Testis (tissue), 2 donors: ENCODE measurements at regions not wholly inside any gene's neighbourhood (a gene's known extent, or its start where the extent isn't known, plus 50 kb on each side); places are given as distances from the start of the nearest gene placed in this dataset.

ENCODE experiments used
- DNase-seq: peaks from one replicate; pipeline ENCODE4 v3.0.0-alpha.2; 2019
- H3K27ac ChIP-seq, 2 donors: fragments of 200-600 bp; sonication (generic); one replicate each; pipeline ENCODE4 v1.5.1; 2019
- H3K27me3 ChIP-seq: fragments of 200-600 bp; sonication (generic); one replicate; pipeline ENCODE4 v1.5.1; 2019
- H3K36me3 ChIP-seq: fragments of 200-600 bp; sonication (generic); one replicate; pipeline ENCODE4 v1.5.1; 2017; ENCODE audit warnings: low read depth; ENCODE audit errors: missing control alignments
- H3K4me1 ChIP-seq: fragments of 200-600 bp; sonication (generic); one replicate; pipeline ENCODE4 v1.5.1; 2019
- H3K4me3 ChIP-seq, 2 donors: fragments of 200-600 bp; sonication (generic); one replicate each; pipeline ENCODE4 v1.5.1; 2017 to 2019
- H3K9me3 ChIP-seq: fragments of 200-600 bp; sonication (generic); one replicate; pipeline ENCODE4 v1.5.1; 2017
- CTCF ChIP-seq, 3 experiments: fragments of 450-650 bp in 2 of 3; fragments of 200-600 bp in 1 of 3; sonication (generic) in 1 of 3; IDR thresholded peaks; one replicate each; pipeline ENCODE4 v1.5.1; 2016 to 2019; ENCODE audit warnings: antibody characterized with exemption in 3 of 3, mild to moderate bottlenecking in 2 of 3, moderate library complexity in 1 of 3
- POLR2A ChIP-seq: fragments of 450-650 bp; IDR thresholded peaks from one replicate; pipeline ENCODE4 v1.6.1; 2017; ENCODE audit warnings: antibody characterized with exemption, mild to moderate bottlenecking, moderate library complexity
- WGBS, 2 donors: methylation state at CpG; one replicate each; pipeline ENCODE4 v1.1.5; 2018; 5-methylcytosine and 5-hydroxymethylcytosine counted together
- intact Hi-C: fragments of 100-400 bp; cut with DNase I; formaldehyde crosslinking; loops from one replicate; pipeline ENCODE4 v1.15.1; 2023; ENCODE audit warnings: low total_unique reads

- intact Hi-C loops, result no loop called here
- 77% methylated on average over 2 of the region's 2 CpGs for WGBS, 2 donors
- H3K27me3 ChIP-seq, result no peaks in the 10 kb centered on the region
- no peaks in the 10 kb centered on the region for H3K36me3 ChIP-seq
- no peak overlapping the region for H3K27ac ChIP-seq
- no peak overlapping the region for H3K4me3 ChIP-seq
- TF ChIP-seq POLR2A (no peak), CTCF (IDR thresholded peaks at IDR 0.05) (no peak)
- no peak for DNase-seq
- H3K9me3 ChIP-seq, result no peaks in the 10 kb centered on the region
- H3K4me1 ChIP-seq, result no peaks in the 10 kb centered on the region
Observed at GRCh38 chr4:156411531-156411930, 457.9 kb upstream of the CTSO start.

- Histone ChIP-seq H3K27ac (no peak overlapping the region), H3K9me3 (no peaks in the 10 kb centered on the region), H3K36me3 (no peaks in the 10 kb centered on the region), H3K27me3 (no peaks in the 10 kb centered on the region), H3K4me3 (no peak overlapping the region), H3K4me1 (no peaks in the 10 kb centered on the region)
- 94 to 95% methylated on average over 4 of the region's 4 CpGs for WGBS, 2 donors
- intact Hi-C loops, result no loop called here
- DNase-seq, result no peak
- TF ChIP-seq CTCF (IDR thresholded peaks at IDR 0.05) (no peak), POLR2A (no peak)
Observed at GRCh38 chr4:156408749-156409148, 455.1 kb upstream of the CTSO start.

- TF ChIP-seq POLR2A (no peak), CTCF (IDR thresholded peaks at IDR 0.05) (no peak)
- 41 to 44% methylated on average over 2 of the region's 2 CpGs for WGBS, 2 donors
- no peak for DNase-seq
- Histone ChIP-seq H3K9me3 (no peaks in the 10 kb centered on the region), H3K4me1 (no peaks in the 10 kb centered on the region), H3K4me3 (no peak overlapping the region), H3K27ac (no peak overlapping the region), H3K36me3 (no peaks in the 10 kb centered on the region), H3K27me3 (no peaks in the 10 kb centered on the region)
- intact Hi-C loops, result no loop called here
Observed at GRCh38 chr4:156401371-156401770, 447.7 kb upstream of the CTSO start.

- Histone ChIP-seq H3K4me1 (no peaks in the 10 kb centered on the region), H3K27me3 (no peaks in the 10 kb centered on the region), H3K9me3 (no peaks in the 10 kb centered on the region), H3K36me3 (no peaks in the 10 kb centered on the region), H3K27ac (no peak overlapping the region), H3K4me3 (no peak overlapping the region)
- no peak for DNase-seq
- no peak for TF ChIP-seq CTCF (IDR thresholded peaks at IDR 0.05)
- no peak for TF ChIP-seq POLR2A
- intact Hi-C loops, result no loop called here
- WGBS, 2 donors, result 84 to 89% methylated on average over 2 of the region's 2 CpGs
Observed at GRCh38 chr4:156396534-156396933, 442.9 kb upstream of the CTSO start.

GRCh38 chr4:156391325-156391653 is 437.6 kb upstream of the CTSO start:
- intact Hi-C loops, result no loop called here
- Histone ChIP-seq H3K36me3 (no peaks in the 10 kb centered on the region), H3K9me3 (no peaks in the 10 kb centered on the region), H3K27ac (no peak overlapping the region), H3K4me3 (no peak overlapping the region), H3K27me3 (no peaks in the 10 kb centered on the region), H3K4me1 (no peaks in the 10 kb centered on the region)
- WGBS, 2 donors, result 80 to 91% methylated on average over 2 of the region's 2 CpGs
- DNase-seq, result no peak
- no peak for TF ChIP-seq CTCF (IDR thresholded peaks at IDR 0.05)
- no peak for TF ChIP-seq POLR2A
